ENCODE measurements at regions not wholly inside any gene's neighbourhood (a gene's known extent, or its start where the extent isn't known, plus 50 kb on each side); places are given as distances from the start of the nearest gene placed in this dataset.

DNA sequence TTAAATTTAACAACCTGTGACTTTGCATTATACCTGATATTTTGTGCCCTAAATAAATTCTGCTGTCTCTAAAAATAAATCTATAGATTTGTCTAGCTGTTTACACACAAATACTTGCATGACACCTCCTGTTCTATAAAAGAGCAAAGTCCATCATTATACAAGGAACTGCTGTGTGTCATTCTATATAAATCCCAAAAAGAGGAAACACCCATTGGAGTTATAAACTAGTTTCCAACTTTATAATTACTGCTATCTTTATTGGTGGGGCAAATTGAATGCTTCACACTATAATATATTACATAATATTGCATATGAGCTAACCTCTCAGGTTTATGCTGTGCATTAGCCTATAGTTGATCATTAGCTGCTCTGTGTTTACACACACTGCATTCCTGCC is 504.4 kb downstream of the SATB2 start:
- no peaks in the 10 kb centered on the region for H3K4me1 ChIP-seq
- DNase-seq: no peak
- TF ChIP-seq EP300 (IDR thresholded peaks at IDR 0.05) (no peak), POLR2A (IDR thresholded peaks at IDR 0.05) (no peak), POLR2AphosphoS5 (IDR thresholded peaks at IDR 0.05) (no peak)
- TF ChIP-seq, protein P1, sequence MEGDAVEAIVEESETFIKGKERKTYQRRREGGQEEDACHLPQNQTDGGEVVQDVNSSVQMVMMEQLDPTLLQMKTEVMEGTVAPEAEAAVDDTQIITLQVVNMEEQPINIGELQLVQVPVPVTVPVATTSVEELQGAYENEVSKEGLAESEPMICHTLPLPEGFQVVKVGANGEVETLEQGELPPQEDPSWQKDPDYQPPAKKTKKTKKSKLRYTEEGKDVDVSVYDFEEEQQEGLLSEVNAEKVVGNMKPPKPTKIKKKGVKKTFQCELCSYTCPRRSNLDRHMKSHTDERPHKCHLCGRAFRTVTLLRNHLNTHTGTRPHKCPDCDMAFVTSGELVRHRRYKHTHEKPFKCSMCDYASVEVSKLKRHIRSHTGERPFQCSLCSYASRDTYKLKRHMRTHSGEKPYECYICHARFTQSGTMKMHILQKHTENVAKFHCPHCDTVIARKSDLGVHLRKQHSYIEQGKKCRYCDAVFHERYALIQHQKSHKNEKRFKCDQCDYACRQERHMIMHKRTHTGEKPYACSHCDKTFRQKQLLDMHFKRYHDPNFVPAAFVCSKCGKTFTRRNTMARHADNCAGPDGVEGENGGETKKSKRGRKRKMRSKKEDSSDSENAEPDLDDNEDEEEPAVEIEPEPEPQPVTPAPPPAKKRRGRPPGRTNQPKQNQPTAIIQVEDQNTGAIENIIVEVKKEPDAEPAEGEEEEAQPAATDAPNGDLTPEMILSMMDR (IDR thresholded peaks at IDR 0.05): no peak
- intact Hi-C loops (cut with DNase I): no loop called here
- no peaks in the 10 kb centered on the region for H3K9me3 ChIP-seq
- H3K27me3 ChIP-seq: no peaks in the 10 kb centered on the region
- no peaks in the 10 kb centered on the region for H3K36me3 ChIP-seq
- H3K4me3 ChIP-seq: no peak overlapping the region
- no peak overlapping the region for H3K27ac ChIP-seq

GRCh38 chr2:198950803-198951202 is 506.9 kb downstream of the SATB2 start:
- TF ChIP-seq EP300 (IDR thresholded peaks at IDR 0.05) (no peak), POLR2A (IDR thresholded peaks at IDR 0.05) (no peak), POLR2AphosphoS5 (IDR thresholded peaks at IDR 0.05) (no peak)
- TF ChIP-seq, protein P1 (IDR thresholded peaks at IDR 0.05): no peak
- intact Hi-C loops (cut with DNase I): no loop called here
- H3K9me3 ChIP-seq: no peaks in the 10 kb centered on the region

DNA sequence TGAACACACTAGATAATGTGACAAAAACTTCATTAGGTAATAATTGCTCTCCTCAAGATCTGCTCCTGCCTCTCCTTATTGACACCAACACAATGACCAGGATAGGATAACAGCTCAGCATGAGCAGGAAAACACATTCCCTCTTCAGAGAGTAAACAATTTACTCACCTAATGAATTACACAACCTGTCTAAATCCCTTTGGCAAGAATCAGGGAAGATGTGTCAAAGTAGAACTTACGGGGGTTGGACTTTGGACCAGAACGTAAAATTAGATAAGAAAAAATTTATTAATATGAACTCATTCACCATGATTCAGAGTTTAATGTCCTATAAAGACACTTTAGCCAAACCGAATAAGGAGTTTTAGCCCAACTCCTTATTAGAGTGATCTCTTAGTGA is 512.2 kb downstream of the SATB2 start:
- Histone ChIP-seq H3K36me3 (no peaks in the 10 kb centered on the region), H3K27me3 (no peaks in the 10 kb centered on the region), H3K9me3 (no peaks in the 10 kb centered on the region), H3K4me3 (no peak overlapping the region), H3K4me1 (no peaks in the 10 kb centered on the region), H3K27ac (no peak overlapping the region)
- no peak for TF ChIP-seq POLR2A (IDR thresholded peaks at IDR 0.05)
- TF ChIP-seq, protein P1 (IDR thresholded peaks at IDR 0.05): no peak
- no peak for TF ChIP-seq POLR2AphosphoS5 (IDR thresholded peaks at IDR 0.05)
- no peak for TF ChIP-seq EP300 (IDR thresholded peaks at IDR 0.05)
- no peak for DNase-seq
- 32 to 72% methylated on average over 3 of the region's 3 CpGs for WGBS, 2 donors
- intact Hi-C loops (cut with DNase I): no loop called here

More at GRCh38 chr2:198950803-198951202, 506.9 kb downstream of the SATB2 start:
- no peaks in the 10 kb centered on the region for H3K27me3 ChIP-seq
- H3K27ac ChIP-seq: no peak overlapping the region
- DNase-seq: no peak
- H3K4me1 ChIP-seq: no peaks in the 10 kb centered on the region
- H3K4me3 ChIP-seq: no peak overlapping the region
- H3K36me3 ChIP-seq: no peaks in the 10 kb centered on the region

GRCh38 chr2:198930170-198930569 is 527.6 kb downstream of the SATB2 start:
- Histone ChIP-seq H3K4me3 (no peak overlapping the region), H3K9me3 (no peaks in the 10 kb centered on the region), H3K4me1 (no peaks in the 10 kb centered on the region), H3K27me3 (no peaks in the 10 kb centered on the region), H3K36me3 (no peaks in the 10 kb centered on the region), H3K27ac (no peak overlapping the region)
- TF ChIP-seq POLR2A (IDR thresholded peaks at IDR 0.05) (no peak), EP300 (IDR thresholded peaks at IDR 0.05) (no peak), POLR2AphosphoS5 (IDR thresholded peaks at IDR 0.05) (no peak)
- TF ChIP-seq, protein P1 (IDR thresholded peaks at IDR 0.05): no peak
- intact Hi-C loops (cut with DNase I): no loop called here
- DNase-seq: no peak

DNA sequence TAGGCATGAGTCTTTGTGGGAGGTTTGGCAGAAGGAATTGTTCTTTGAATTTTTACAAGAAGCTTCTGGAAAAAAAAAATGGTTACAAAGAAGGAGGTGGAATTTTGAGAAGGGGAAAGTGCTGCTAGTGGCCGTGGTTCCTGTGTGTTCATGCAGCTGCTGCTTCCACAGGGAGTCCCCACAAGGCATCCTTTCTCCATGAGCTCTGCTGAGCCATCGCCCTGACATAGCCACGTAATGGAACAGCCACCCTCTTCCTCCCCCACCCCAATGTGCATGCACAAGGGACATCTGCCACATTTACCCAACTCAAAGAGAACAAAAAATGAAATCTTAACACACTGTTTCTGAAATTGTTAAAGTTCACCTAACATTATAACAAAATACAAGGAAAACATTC is 529.7 kb downstream of the SATB2 start:
- WGBS, 2 donors: 63 to 81% methylated on average over 3 of the region's 3 CpGs
- intact Hi-C loops (cut with DNase I): no loop called here
- TF ChIP-seq EP300 (IDR thresholded peaks at IDR 0.05): no peak
- no peak for TF ChIP-seq POLR2A (IDR thresholded peaks at IDR 0.05)
- TF ChIP-seq, protein P1 (IDR thresholded peaks at IDR 0.05): no peak
- TF ChIP-seq POLR2AphosphoS5 (IDR thresholded peaks at IDR 0.05): no peak

More for the DNA sequence above, 529.7 kb downstream of the SATB2 start:
- H3K4me3 ChIP-seq: no peak overlapping the region
- no peaks in the 10 kb centered on the region for H3K36me3 ChIP-seq
- H3K4me1 ChIP-seq: no peaks in the 10 kb centered on the region
- H3K27me3 ChIP-seq: no peaks in the 10 kb centered on the region
- H3K9me3 ChIP-seq: no peaks in the 10 kb centered on the region
- H3K27ac ChIP-seq: no peak overlapping the region
- DNase-seq: no peak

All from sigmoid colon (tissue), 6 donors.